Retinal pigment epithelial cell (primary cell): ENCODE measurements at regions not wholly inside any gene's neighbourhood (a gene's known extent, or its start where the extent isn't known, plus 50 kb on each side); places are given as distances from the start of the nearest gene placed in this dataset.

ENCODE experiments used
- DNase-seq: peaks from one replicate; pipeline ENCODE4 v3.0.0-alpha.2; 2010; ENCODE audit warnings: low read depth
- H3K4me3 ChIP-seq: 2 replicates; pipeline ENCODE4 v1.5.1; 2011; ENCODE audit warnings: mild to moderate bottlenecking, low read length, control low read depth, moderate library complexity
- CTCF ChIP-seq: conservative IDR thresholded peaks from 2 replicates; pipeline ENCODE4 v1.5.1; 2011; ENCODE audit warnings: low read depth, low read length, control low read depth, inconsistent platforms

DNA sequence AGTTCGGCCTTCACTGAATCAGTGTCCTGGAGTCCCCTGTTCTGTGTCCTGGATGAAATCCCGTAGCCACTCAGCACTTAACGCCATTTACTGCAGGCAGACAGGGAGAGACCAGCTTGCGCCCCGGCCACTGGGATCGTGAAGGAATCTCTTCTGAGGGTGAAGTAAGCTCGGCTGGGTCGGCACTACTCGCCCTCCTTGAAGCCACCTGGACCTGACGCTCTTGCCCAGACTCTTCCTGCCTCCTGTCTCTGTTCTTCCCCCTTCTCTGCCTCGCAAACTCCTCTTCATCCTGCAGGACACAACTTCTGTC lies 99.9 kb upstream of the ZBTB40 start:
- DNase-seq = no peak
- no peak overlapping the region for H3K4me3 ChIP-seq
- no peak for TF ChIP-seq CTCF

DNA sequence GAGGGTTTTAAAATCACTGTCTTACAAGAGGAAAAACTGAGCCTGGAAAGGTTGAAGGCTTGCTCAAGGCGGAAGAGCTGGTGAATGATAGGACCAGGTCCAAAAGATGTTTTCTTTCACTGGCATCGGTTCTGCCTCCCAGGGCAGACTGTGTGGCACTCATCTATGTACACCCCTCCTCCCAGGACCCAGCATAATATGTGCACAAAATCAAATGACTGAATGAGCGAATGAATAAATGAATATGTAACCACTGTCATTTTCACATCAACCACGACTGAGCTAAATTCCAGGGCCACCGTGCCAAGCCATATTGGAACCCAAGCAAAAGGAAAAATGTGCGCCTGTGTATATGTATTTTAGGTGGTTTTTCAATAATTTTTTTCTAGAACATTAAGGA lies 99.3 kb upstream of the ZBTB40 start:
- H3K4me3 ChIP-seq = no peak overlapping the region
- TF ChIP-seq CTCF = no peak
- no peak for DNase-seq

DNA sequence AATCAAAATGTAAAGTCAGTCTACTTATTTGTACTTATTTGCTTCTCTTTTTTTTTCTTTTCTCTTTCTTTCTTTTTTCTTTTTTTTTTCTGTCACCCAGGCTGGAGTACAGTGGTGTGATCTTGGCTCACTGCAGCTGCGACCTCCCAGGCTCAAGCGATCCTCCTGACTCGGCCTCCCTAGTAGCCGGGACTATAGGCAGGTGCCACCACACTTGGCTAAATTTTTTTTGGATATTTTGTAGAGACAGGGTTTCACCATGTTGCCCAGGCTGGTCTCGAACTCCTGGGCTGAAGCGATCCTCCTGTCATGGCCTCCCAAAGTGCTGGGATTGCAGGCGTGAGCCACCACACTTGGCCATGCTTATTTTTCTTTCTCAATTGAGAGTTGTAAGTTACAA lies 98.8 kb upstream of the ZBTB40 start:
- no peak for DNase-seq
- H3K4me3 ChIP-seq = no peak overlapping the region
- TF ChIP-seq CTCF = no peak

GRCh38 chr1:22359427-22359826 lies 92.2 kb upstream of the ZBTB40 start:
- H3K4me3 ChIP-seq = no peak overlapping the region
- TF ChIP-seq CTCF = no peak
- DNase-seq = no peak

DNA sequence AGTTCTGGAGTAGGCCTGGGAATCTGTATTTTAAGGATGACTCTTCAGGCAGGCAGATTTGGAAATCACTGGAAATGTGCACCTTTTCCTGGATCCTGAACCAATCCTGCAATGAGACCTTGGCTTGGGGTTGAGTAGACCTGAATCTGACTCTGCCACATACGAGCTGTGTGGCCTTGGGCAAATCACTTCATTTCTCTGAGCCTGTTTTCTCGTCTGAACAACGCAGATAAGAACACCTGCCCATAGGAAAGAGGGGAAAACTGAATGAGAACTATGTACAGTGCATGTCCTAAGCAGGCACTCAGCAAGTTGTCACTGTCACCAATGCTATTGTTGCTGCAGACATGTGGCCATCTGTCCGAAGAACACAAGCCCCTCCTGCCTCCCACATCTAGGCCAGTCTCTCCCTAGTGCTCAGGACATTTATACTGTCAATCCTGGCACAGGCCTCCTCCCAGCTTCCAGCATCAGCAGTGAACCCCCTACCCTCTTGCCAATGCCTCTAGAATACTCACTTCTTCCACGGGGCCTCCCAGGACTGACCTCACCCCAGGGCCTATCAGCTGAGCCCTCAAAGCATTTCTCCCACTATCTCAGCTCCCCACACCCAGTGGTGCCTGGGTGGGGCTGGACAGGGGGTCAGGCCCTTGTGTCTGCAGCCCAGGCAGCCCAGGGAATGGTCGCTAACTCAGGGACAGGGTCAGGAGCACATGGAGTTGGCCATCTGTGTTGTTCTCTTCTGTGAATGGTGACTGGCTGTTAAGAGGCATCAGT lies 88.8 kb upstream of the ZBTB40 start:
- TF ChIP-seq CTCF = no peak
- no peak for DNase-seq
- H3K4me3 ChIP-seq = no peak overlapping the region

DNA sequence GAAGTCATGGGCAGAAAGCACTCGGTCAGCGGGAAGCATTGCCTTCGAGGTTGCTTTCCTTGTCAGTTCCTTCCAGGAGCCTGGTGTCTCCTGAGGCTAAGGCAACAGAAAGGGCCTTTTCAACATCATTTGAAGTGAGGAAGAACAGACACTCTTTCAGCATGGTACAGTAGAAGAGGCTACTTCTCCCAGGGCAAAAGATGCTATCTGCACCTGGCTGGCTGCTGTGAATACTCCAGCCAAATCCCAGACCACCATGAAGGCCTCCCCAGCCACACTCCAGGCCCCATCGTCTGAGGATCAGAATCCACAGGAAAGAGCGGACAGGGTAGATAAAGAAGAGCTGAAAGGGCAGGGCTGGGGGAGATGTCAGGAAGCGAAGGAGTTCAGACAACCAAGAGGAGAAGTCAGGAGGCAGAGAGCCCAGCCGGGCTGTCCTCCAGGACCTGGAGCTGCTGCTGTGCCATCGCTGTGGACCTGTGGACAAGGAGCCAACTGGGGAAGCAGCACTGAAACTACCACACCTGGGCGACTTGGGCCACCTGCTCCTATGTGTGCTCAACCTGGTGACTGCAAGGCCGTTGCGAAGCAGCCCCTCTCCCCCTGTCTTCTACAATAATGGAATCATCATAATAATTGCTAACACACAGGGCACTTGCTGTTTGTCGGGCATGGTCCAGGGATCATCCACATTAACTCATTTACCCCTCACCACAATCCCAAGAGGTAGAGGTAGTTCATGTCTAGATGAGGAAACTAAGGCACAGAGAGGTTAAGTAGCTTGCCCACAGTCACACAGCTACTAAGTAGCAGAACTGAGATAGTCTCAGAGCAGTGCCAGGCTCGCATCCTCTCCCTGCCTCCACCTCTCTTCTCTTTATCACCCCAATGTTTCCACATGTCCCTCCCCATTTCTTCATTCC lies 88.0 kb upstream of the ZBTB40 start:
- no peak for DNase-seq
- no peak overlapping the region for H3K4me3 ChIP-seq
- no peak for TF ChIP-seq CTCF

GRCh38 chr1:22364326-22364650 lies 87.4 kb upstream of the ZBTB40 start:
- no peak for DNase-seq
- TF ChIP-seq CTCF = no peak
- H3K4me3 ChIP-seq = no peak overlapping the region
